A673 (cell line): ENCODE measurements at regions not wholly inside any gene's neighbourhood (a gene's known extent, or its start where the extent isn't known, plus 50 kb on each side); places are given as distances from the start of the nearest gene placed in this dataset.

ENCODE experiments used
- BruUV-seq: library from RNA; stranded (reverse); fragments of 400-500 nt; replicated peaks from 2 replicates; lab custom pipeline; 2021; lab: Mats Ljungman, UMichigan
- CTCF ChIA-PET: fragments of 300-600 bp; sonication (Branson Sonifier 250); formaldehyde crosslinking; loops from one replicate; lab custom pipeline; 2022; ENCODE audit warnings: antibody characterized with exemption; lab: Charles Lee
- POLR2A ChIA-PET: fragments of 300-600 bp; sonication (Branson Sonifier 250); formaldehyde crosslinking; loops from one replicate; lab custom pipeline; 2022; ENCODE audit warnings: antibody characterized with exemption; ENCODE audit not compliant: low non-redundant PET; lab: Charles Lee
- DNase-seq: peaks from one replicate; pipeline ENCODE4 v3.0.0-alpha.2; 2015; ENCODE audit warnings: low spot score
- H3K27ac ChIP-seq: fragments of 200-600 bp; sonication (generic); 2 replicates; pipeline ENCODE4 v1.5.1; 2016; ENCODE audit warnings: mixed run types, low read depth, mild to moderate bottlenecking, mixed read lengths, antibody characterized with exemption, low read length; ENCODE audit not compliant: poor library complexity, severe bottlenecking
- H3K27me3 ChIP-seq: fragments of 200-600 bp; sonication (generic); replicated peaks from 2 replicates; pipeline ENCODE4 v1.6.1; 2017; ENCODE audit warnings: mixed run types, low read depth, mild to moderate bottlenecking, mixed read lengths, antibody characterized with exemption, low read length; ENCODE audit not compliant: insufficient read depth, poor library complexity
- H3K36me3 ChIP-seq: fragments of 200-600 bp; sonication (generic); 2 replicates; pipeline ENCODE4 v1.6.1; 2016; ENCODE audit warnings: mixed run types, mild to moderate bottlenecking, mixed read lengths, antibody characterized with exemption, low read length; ENCODE audit not compliant: insufficient read depth, poor library complexity, severe bottlenecking
- H3K4me1 ChIP-seq: fragments of 200-600 bp; sonication (generic); 2 replicates; pipeline ENCODE4 v1.6.1; 2017; ENCODE audit warnings: mixed run types, mild to moderate bottlenecking, mixed read lengths, antibody characterized with exemption, low read length; ENCODE audit not compliant: insufficient read depth, poor library complexity, severe bottlenecking
- H3K4me3 ChIP-seq: fragments of 200-600 bp; sonication (generic); 2 replicates; pipeline ENCODE4 v1.5.1; 2016; ENCODE audit warnings: low read depth, mixed run types, mild to moderate bottlenecking, mixed read lengths, low read length; ENCODE audit not compliant: poor library complexity, severe bottlenecking
- H3K9me3 ChIP-seq: fragments of 200-600 bp; sonication (generic); 2 replicates; pipeline ENCODE4 v1.6.1; 2016; ENCODE audit warnings: mixed run types, low read depth, mild to moderate bottlenecking, mixed read lengths, antibody characterized with exemption, low read length; ENCODE audit not compliant: poor library complexity, severe bottlenecking
- EZH2 ChIP-seq: fragments of 200-600 bp; sonication (generic); IDR thresholded peaks from 2 replicates; pipeline ENCODE4 v1.6.1; 2017; ENCODE audit warnings: borderline replicate concordance, low read depth, mild to moderate bottlenecking, mixed read lengths, antibody characterized with exemption, low read length; ENCODE audit not compliant: poor library complexity, severe bottlenecking
- intact Hi-C: fragments of 100-400 bp; cut with micrococcal nuclease; formaldehyde crosslinking; loops from one replicate; pipeline ENCODE4 v1.10.0; 2022; ENCODE audit not compliant: unreplicated experiment
- TF ChIP-seq, protein P1 (sequence below): fragments of 300-800, 200-600 bp; sonication (generic); conservative IDR thresholded peaks from 2 replicates; pipeline ENCODE4 v1.5.1; 2017; ENCODE audit warnings: low read depth, mild to moderate bottlenecking, antibody characterized with exemption, low read length, moderate library complexity, mixed read lengths

DNA sequence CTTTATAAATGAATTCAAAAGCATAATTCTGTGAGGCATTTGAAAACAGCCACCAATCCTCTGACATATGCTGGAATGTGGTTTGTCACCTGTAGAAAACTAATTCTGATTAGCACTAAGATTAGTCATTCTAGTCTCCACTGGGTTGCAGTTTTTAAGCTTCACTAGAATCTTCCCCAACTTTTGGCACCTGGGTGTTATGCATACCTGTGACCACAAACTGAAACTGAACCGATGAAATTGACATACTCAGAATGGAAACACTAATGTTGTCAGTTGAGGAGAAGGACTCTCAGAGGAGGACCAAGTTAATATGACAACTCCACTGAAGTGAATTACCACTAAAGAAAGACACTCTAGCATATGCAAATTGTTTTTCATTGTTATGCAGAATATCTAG lies 285.8 kb upstream of the NEGR1 start:
- no peak for TF ChIP-seq EZH2
- TF ChIP-seq, protein P1, sequence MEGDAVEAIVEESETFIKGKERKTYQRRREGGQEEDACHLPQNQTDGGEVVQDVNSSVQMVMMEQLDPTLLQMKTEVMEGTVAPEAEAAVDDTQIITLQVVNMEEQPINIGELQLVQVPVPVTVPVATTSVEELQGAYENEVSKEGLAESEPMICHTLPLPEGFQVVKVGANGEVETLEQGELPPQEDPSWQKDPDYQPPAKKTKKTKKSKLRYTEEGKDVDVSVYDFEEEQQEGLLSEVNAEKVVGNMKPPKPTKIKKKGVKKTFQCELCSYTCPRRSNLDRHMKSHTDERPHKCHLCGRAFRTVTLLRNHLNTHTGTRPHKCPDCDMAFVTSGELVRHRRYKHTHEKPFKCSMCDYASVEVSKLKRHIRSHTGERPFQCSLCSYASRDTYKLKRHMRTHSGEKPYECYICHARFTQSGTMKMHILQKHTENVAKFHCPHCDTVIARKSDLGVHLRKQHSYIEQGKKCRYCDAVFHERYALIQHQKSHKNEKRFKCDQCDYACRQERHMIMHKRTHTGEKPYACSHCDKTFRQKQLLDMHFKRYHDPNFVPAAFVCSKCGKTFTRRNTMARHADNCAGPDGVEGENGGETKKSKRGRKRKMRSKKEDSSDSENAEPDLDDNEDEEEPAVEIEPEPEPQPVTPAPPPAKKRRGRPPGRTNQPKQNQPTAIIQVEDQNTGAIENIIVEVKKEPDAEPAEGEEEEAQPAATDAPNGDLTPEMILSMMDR, result no peak
- Histone ChIP-seq H3K36me3 (no peaks in the 10 kb centered on the region), H3K27me3 (no peaks in the 10 kb centered on the region), H3K4me1 (peaks cover 9% of the 10 kb centered on the region), H3K27ac (no peak overlapping the region), H3K4me3 (no peak overlapping the region), H3K9me3 (no peaks in the 10 kb centered on the region)
- intact Hi-C loops, result no loop called here
- POLR2A ChIA-PET, result no interaction called here
- CTCF ChIA-PET, result no interaction called here
- DNase-seq, result no peak
- no TSS peak for BruUV-seq

- peak; percentile 37 for DNase-seq
- Histone ChIP-seq H3K36me3 (no peaks in the 10 kb centered on the region), H3K27me3 (no peaks in the 10 kb centered on the region), H3K27ac (no peak overlapping the region), H3K4me1 (peaks cover 9% of the 10 kb centered on the region), H3K4me3 (no peak overlapping the region), H3K9me3 (no peaks in the 10 kb centered on the region)
- POLR2A ChIA-PET, result no interaction called here
- CTCF ChIA-PET, result no interaction called here
- intact Hi-C loops, result no loop called here
- no peak for TF ChIP-seq EZH2
- TF ChIP-seq, protein P1, result no peak
- no TSS peak for BruUV-seq
Measured at GRCh38 chr1:72567521-72567920, 285.2 kb upstream of the NEGR1 start.

- intact Hi-C loops, result no loop called here
- H3K27ac ChIP-seq, result no peak overlapping the region
- POLR2A ChIA-PET, result interaction anchor here (0.7 kb wide), 1 partner anchor 16 kb away, joined by 4 read pairs; no protein-coding TSS in a partner anchor
- H3K4me1 ChIP-seq, result peaks cover 9% of the 10 kb centered on the region
- H3K9me3 ChIP-seq, result no peaks in the 10 kb centered on the region
- CTCF ChIA-PET, result no interaction called here
- TF ChIP-seq, protein P1, result no peak
- no peak for TF ChIP-seq EZH2
- BruUV-seq, result no TSS peak
- no peak for DNase-seq
- H3K27me3 ChIP-seq, result no peaks in the 10 kb centered on the region
- no peaks in the 10 kb centered on the region for H3K36me3 ChIP-seq
- no peak overlapping the region for H3K4me3 ChIP-seq
Measured at GRCh38 chr1:72564749-72565148, 282.4 kb upstream of the NEGR1 start.
